DND-41 (cell line): ENCODE measurements at regions not wholly inside any gene's neighbourhood (a gene's known extent, or its start where the extent isn't known, plus 50 kb on each side); places are given as distances from the start of the nearest gene placed in this dataset.
"Not testable (repeated sequence)": the region's sequence is repeated elsewhere in the genome, so short reads cannot be mapped to it uniquely, and the experiment has no call there.

Source experiments
- CTCF ChIP-seq: IDR thresholded peaks from 2 replicates; pipeline ENCODE4 v1.5.1; 2012; ENCODE audit warnings: borderline replicate concordance, low read length, moderate library complexity, mild to moderate bottlenecking; ENCODE audit not compliant: poor library complexity, severe bottlenecking; ENCODE audit errors: extremely low read depth
- EZH2 ChIP-seq: IDR thresholded peaks from 3 replicates; pipeline ENCODE4 v1.6.1; 2012; ENCODE audit warnings: borderline replicate concordance, low read depth, mild to moderate bottlenecking, moderate library complexity, low read length, inconsistent platforms; ENCODE audit not compliant: severe bottlenecking

GRCh38 chrX:140074851-140075250, 109.5 kb upstream of the CXorf66 start:
- not testable (repeated sequence) for TF ChIP-seq CTCF, EZH2
